Inferior parietal cortex (tissue), 1 donor: ENCODE measurements at regions not wholly inside any gene's neighbourhood (a gene's known extent, or its start where the extent isn't known, plus 50 kb on each side); places are given as distances from the start of the nearest gene placed in this dataset.

Experiments used
- DNase-seq: peaks from one replicate; pipeline ENCODE4 v3.0.0-alpha.2; 2016; ENCODE audit errors: extremely low spot score

- no peak for DNase-seq
These were observed 556.1 kb downstream of the TYW1 start for GRCh38 chr7:67552738-67553137.

GRCh38 chr7:67553378-67553777 is 556.7 kb downstream of the TYW1 start:
- no peak for DNase-seq

DNA sequence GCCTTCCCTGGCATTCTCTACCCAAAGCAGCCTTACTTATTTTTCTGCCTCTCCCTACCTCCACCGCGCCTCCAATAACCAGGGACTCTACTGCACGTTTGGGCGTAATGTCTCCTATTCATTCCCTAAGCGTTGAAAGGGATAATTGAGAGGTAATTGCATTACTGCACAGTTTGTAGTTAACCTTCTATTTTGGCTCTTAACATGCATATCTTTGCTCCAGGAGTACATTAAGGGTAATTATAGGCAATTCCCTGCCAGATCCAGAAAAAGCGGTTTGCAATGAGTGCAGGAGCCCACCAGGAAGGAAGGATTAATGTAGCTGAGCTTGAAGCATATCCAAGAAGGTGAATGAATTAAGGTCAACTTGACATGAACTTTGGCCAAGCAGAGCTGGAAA is 558.4 kb downstream of the TYW1 start:
- DNase-seq = no peak

GRCh38 chr7:67564959-67565358 is 568.3 kb downstream of the TYW1 start:
- DNase-seq = no peak

GRCh38 chr7:67566101-67566500 is 569.5 kb downstream of the TYW1 start:
- DNase-seq = peak; percentile 69

DNA sequence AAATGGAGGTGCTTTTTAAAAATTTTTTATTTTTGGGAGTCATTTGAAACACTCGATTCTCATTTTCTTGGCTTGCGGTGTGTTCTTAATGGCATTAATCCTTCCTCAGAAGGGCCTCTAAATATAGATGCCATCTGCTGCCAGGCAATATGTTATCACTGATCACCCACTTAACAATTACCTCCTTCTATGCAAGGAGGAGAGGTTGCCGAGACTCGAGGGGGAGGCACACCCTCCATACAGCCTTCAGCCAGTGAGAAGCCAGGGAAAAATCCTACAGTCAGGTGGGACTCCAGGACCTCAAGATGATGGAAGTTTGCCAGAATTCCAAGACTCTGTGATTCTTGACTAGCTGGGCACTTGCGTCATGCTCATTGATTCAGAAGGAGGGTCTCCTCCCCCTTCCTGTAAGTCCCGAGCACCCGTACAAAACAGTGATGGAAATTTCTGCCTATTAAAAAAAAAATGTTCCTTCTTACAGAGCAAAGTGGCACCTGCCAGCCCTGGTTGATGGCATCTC is 574.5 kb downstream of the TYW1 start:
- no peak for DNase-seq

DNA sequence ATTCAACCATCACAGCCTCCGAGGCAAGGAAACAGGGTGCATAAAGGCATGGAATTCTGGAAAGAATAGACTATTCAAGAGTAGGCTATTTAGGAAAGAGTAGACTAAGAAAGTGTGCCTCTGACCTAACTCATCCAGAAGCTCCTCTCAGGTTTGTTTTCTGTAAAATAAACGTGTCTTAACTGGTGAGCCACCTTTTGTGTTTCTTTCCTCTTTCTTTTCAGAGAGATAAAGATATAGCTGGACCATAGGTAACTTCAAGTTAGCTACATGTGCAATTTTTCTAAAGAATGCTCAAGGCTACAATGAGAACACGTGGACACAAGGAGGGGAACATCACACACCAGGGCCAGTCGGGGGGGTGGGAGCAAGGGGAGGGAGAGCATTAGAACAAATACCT is 577.0 kb downstream of the TYW1 start:
- DNase-seq = no peak

GRCh38 chr7:67588631-67589030 is 592.0 kb downstream of the TYW1 start:
- no peak for DNase-seq

DNA sequence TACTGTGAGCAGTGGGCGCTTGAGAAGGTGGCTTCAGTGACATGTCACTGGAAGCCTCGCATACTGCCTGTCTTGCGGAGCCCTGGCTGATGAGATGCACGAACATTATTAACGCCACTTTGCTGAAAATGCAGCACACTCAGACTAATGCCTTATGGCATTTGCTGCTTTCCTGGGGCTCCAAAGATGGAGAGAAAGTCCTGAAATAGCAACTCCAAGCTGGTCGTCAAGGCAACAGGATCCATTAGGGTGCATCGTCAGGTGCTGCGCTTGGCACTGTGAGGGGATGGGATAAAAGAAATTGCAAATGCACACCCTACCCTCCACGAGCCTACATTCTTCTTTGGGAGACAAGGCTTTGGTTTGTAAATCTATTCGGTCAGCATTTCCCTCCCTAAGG is 592.5 kb downstream of the TYW1 start:
- DNase-seq = no peak

DNA sequence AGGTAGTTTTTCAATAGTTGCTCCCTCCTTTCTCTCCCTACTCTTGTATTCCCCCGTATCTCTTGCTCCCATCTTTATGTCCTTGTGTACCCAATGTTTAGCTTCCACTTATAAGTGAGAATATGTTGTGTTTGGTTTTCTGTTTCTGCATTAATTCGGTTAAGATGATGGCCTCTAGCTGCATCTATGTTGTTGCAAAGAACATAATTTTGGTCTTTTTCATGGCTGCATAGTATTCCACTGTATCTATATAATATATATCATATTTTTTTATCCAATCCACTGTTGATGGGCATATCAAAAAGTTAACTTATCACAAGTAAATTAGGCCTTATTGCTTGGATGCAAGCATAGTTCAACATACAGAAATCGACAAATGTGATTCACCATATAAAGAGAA is 594.0 kb downstream of the TYW1 start:
- DNase-seq = no peak

- DNase-seq = no peak
These were observed 597.2 kb downstream of the TYW1 start for GRCh38 chr7:67593794-67594193.

DNA sequence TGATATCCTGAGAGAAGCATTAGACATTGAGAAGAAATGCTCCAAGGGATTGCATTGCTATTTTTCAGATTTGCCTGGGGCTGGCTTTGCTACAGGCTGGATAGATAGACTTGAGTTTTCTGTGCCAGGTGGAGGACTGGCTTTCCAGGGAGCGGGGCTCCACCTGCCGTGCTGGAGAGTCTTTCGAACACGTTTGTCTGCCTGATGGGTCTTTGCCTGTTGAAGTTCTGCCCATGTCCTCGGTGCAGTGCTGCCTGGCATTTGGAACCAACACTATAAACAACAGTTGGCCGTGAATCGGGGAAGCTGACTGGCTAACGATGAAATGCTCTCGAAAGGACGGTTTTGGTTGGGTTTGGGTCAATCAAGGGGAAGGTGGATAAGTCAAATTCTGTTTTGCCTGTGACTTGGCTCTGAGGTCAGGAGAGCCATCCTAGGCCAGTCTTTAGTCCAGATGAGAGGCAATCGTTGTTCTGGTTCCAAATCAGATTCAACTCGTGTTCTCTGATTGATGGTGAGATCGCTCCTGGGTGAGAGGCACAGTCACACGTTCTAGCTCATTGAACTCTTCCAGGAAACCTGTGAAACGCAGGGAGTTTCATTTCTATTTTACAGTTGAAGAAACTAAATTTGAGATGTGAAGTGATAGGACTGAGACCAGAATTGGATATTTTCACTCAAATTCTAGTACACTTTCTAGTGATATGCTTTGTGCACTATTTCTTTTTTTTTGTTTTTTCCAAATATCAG is 599.0 kb downstream of the TYW1 start:
- no peak for DNase-seq

DNA sequence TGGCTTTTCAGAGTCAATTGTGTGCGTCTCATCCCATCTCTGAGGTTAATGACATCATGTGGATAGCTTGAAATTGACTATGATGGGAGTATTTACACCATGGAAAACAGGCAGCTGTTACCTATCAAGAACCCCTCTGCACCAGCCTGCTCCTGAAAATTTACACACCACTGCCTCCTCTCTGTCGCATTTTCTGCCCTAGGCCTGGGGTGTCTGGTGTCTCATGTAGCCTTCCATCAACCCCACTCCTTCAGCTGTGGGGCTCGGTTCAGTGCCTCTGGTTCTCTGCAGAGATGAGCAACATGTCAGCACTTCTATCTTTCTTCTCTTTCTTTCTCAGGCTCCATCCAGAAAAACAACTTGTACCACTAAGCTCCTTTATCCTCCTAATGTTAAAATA is 600.5 kb downstream of the TYW1 start:
- DNase-seq = no peak

DNA sequence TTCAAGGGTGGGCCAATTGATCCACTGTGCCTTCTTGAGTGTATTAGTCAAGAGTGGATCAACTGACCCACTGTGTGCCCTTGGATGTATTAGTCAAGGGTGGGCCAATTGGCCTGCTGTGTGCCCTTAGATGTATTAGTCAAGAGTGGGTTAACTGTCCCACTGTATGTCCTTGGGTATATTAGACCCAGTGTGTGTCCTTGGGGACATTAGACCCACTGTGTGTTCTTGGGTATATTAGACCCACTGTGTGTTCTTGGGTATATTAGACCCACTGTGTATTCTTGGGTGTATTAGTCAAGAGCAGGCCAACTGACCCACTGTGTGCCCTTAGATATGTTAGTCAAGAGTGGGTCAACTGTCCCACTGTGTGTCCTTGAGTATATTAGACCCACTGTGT is 601.8 kb downstream of the TYW1 start:
- no peak for DNase-seq

GRCh38 chr7:67599331-67600062 is 602.9 kb downstream of the TYW1 start:
- DNase-seq = no peak

DNA sequence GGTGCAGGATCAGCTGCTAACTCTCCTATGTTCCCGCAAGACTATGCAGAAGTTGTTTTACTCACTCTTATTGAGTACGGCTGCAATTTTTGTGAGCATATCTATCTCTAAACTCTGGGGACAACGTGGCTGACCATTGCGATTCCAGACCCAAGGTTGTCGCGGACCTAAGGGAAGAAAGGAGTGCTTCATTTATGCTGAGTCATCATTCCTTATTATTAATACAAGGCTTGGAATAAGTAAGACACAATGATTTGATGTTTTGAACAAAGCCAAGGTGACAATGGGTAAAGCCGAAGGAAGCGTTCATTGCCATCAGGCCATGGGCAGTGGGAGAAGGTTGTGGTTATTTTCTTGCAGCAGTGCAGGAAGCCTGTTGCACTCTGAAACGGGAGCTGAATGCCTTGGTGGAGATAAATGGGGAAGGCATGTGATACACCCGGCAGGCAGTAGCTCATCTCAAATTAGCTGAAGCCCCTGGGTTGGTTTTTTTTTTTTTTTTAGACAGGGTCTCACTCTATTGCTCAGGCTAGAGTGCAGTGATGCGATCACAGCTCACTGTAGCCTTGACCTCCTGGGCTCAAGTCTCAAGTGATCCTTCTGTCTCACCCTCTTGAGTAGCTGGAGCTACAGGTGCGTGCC is 605.7 kb downstream of the TYW1 start:
- DNase-seq = no peak

DNA sequence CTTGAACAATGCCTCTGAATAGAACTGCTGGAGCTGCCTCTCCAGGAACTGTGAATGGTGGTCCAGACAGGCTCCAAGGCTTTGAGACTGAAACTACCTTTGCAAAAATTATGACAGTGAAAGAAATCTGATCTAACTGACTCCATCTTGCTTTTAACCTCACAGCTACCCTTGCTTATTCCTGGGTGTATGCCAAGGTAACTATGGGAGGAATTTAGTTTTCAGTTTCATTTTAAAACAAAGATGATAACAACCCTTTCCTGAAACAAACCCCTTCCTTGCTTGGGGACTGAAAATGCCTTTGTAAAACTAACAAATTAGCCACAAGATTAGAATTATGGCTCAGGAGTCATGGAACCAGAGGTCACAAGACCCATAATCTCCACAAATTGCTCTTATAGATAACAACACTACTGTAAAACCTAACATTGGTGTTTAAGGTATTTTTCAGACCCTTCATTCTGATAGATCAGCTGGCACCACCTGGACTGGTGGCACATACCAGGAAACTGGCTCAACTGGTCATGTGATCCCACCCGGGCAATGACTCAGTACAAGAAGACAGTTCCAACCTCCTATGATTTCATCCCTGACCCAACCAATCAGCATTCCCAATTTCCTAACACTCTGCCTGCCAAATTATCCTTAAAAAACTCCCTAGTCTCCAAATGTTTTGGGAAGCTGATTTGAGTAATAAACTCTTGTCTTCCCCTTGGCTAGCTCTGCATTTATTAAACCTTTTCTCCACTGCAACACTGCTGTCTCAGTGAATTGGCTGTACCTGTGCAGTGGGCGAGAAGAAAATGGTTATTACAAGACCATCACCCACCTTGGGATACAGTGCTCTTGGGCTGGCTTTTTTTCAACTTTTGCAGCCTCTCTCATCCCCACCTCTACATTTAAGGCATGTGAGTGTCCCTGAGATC is 608.1 kb downstream of the TYW1 start:
- DNase-seq = no peak

DNA sequence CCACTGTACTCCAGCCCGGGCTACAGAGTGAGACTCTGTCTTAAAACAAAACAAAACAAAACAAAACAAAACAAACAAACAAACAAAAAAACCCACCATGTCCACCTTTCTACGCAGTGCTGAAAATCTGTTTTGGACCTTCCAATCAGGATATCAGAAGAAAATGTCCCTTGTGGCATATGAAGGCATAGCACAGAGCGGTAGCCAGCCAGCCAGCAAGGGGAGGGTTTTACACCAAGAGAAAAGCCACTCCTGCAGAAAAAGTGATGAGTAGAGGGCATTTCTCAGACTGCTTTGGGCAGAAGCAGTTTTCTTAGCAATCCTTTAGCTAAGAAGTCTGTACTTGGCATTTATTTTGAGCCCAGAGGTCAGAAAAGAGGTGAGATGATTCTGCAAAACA is 612.2 kb downstream of the TYW1 start:
- no peak for DNase-seq

- no peak for DNase-seq
These were observed 614.3 kb downstream of the TYW1 start for GRCh38 chr7:67610897-67611296.

DNA sequence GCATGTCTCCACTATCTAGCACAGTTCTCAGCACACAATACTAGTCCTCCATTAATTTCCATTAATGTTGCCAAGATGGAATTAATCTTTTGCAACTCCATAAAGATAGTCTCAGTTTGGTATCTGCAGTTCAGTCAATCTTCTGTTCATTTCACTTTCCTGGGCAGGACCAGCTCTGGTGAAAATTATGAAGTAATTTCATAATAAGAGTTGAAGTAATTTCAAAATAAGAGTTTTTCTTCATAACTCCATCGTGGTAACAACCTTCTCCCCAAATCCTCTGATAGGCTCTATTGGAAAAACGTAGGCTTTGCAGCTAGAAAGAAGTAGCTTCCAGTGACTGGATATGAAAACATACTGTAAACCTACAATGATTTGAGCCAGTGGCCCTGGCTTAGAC is 618.2 kb downstream of the TYW1 start:
- no peak for DNase-seq

GRCh38 chr7:67616517-67616916 is 619.9 kb downstream of the TYW1 start:
- DNase-seq = no peak
